Stimulated activated CD4-positive, alpha-beta T cell treated with anti-CD3 and anti-CD28 coated beads, Interleukin-4, amount 100 ng/mL, for 48 hours (primary cell): ENCODE measurements at regions not wholly inside any gene's neighbourhood (a gene's known extent, or its start where the extent isn't known, plus 50 kb on each side); places are given as distances from the start of the nearest gene placed in this dataset.

ENCODE experiments used
- DNase-seq, 2 donors: peaks; one replicate each; pipeline ENCODE4 v3.0.0-alpha.2; 2020; ENCODE audit warnings: low read depth in 2 of 2

DNA sequence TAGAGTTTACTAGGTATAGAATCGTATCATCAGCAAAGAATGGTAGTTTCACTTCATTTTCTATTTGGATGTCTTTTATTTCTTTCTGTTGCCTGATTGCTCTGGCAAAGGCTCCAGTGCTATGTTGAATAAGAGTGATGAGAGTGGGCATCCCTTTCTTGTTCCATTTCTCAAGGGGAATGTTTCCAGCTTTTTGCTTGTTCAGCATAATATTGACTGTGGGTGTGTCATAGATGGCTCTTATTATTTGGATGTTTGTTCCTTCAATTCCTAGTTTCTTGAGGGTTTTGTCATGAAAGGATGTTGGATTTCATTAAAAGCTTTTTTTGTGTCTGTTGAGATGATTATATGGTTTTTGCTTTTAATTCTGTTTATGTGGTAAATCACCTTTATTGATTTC lies 1114.5 kb downstream of the RAPGEF2 start:
- no peak for DNase-seq

DNA sequence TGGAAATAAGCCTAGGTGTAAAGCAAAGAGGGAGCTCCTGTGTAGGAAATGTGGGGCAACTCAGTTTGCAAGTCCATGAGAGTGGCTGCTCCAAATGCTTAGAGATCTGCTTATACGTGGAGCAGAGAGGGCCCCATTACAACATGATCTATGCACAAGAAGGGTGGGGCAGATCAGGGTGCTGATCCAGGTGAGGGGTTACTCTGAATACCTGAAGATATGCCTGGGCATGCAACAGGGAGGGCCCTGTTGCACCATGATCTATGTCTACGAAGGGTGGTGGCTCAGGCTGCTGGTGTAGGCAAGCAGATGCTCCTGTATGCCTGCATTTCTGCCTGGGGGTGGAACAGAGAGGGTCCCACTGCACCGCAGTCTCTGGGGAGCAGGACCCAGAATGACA lies 1121.2 kb downstream of the RAPGEF2 start:
- DNase-seq, result no peak

DNA sequence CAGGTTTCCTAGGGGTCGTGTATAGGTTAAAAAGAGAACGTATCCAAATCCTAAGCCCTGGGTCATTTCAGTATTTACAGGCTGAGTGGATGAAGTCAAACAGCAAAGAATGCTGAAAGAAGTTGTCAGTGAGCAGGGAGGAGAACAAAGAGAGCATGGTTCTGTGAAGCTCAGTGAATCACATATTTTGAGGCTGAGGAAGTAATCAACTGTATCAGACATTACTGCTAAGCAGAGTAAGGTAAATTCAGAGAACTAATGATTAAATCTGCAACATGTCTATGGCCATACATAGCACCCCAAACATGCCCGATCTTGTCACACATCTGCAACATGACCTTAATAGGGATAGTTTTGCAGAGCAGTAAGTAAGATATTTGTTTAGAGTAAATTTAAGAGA lies 1130.3 kb downstream of the RAPGEF2 start:
- no peak for DNase-seq

- no peak for DNase-seq
These were observed 1132.4 kb downstream of the RAPGEF2 start for GRCh38 chr4:160235285-160235684.

DNA sequence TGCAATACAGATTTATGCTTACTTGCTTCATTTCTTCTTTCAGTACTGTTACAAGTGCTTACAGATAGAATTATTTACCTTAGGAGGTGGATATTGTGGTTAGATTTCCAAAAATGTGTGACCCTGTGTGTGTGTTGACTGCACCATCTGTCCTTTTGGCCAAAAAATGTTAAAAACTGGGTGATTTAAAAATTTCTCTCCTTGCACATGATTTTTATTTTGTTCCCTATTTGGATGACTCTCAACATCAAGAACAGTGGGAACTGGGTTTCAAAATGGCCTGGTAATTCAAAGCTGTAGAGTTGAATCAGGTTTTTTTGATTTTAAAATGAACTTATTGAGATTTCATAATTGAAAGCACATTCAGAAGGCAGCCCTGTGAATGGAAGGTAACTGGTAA lies 1132.9 kb downstream of the RAPGEF2 start:
- no peak for DNase-seq

DNA sequence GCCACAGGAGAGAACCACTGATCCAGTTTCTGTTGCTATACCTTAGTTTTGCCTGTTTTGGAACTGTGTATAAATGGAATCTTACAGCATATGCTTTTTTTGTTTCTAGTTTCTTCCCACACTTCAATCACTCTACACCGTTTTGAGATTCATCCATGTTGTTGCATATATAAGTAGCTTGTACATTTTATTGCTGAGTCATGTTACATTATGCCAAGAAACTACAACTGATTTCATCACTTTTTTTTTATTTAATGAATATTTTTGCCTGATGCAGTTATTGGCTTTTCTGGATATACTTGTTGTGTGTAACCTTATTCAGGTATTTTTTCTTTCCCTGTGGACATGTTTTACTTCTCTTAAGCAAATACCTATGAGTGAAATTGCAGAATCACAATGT lies 1135.9 kb downstream of the RAPGEF2 start:
- no peak for DNase-seq

DNA sequence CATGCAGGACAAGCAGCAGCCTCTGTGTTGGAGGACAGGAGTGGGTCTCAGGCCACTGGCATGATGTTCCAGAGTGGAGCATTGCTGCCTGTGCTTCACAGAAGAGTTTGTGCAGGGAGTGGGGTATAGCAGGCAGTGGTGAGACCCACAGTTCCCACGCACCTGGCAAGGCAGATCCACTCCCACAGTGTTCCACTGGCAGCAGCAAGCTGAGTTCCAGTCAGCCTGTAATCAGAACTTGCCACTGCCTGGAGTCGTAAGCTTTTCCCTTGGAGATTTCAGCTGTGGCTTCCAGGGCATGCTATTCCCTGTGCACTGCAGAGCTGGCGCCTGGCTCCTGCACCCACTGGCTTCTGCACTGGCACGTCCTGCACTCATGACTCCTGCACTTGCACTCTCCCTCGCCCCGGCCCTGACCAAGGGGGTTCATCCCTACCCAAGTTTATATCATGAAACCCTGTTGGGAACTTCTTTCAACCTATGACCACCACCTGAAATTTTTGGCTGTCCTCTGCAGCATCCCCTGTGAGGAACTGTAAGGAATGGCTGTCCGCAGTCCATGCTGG lies 1144.3 kb downstream of the RAPGEF2 start:
- DNase-seq, result no peak

DNA sequence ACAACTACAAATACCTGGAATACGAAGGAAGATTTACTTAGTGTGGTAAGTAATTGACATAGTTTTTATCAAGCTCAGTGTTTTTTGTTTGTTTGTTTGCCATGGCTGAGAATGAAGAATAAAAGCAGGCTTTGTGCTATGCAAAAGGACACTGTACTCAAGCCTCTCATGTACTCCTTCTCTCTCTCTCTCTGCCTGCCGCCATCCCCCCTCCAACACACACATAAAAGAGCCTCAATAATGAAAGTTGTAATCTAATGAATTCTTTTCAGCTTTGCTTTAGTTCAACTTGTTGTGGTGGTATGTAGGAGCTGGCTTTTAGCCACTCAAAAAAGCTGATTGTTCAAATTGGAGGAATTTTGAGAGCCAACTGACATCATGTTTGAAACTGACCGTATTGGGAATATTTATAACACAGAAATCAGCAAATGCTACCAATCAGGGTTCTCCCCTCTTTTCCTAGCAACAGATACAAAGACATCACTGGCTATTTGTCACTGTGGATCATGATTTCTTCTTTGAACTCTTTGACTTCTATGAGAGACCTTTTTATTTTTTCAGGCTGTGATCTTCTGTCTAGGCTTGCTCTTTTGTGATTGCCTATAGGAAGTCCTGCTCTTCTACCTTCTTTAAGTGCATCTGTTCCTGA lies 1148.8 kb downstream of the RAPGEF2 start:
- no peak for DNase-seq

DNA sequence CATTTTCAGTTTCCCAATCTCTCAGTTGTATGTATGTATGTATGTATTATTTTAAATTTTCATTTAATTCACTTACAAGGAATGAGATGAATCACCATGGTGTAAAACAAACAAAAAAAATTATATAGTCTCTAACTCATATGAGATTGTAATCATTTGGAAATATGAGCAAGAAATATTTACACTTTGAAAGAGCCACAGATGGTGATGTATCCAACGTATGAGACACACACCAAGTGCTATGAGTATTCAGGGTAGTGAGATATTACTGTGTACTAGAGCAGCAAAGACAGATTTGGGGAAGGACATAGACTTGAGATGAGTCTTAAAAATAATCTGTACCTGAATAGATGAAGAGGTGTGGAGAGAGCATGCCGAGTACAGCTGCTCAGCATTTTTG lies 1154.4 kb downstream of the RAPGEF2 start:
- no peak for DNase-seq

GRCh38 chr4:160265014-160265413 lies 1162.1 kb downstream of the RAPGEF2 start:
- no peak for DNase-seq

DNA sequence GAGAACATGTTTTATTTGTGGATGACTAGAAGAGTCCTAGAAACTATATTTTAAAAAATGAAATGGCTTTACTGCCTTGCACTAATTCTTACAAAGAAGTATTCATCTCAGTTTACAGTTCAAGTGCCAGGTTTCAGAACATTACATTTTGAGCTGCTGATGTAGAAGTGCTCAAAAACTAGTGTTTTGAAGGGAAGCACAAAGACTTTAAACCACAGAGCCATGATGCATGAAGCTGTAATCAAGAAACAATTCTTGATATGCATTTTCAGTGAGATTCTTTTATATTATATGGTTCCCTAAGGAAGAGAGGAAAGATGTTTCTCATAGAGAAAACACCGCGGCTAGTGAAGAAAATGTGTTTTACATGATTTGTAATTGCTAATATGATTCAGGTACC lies 1163.0 kb downstream of the RAPGEF2 start:
- DNase-seq, result no peak

- no peak for DNase-seq
These were observed 1174.0 kb downstream of the RAPGEF2 start for GRCh38 chr4:160276785-160277325.

DNA sequence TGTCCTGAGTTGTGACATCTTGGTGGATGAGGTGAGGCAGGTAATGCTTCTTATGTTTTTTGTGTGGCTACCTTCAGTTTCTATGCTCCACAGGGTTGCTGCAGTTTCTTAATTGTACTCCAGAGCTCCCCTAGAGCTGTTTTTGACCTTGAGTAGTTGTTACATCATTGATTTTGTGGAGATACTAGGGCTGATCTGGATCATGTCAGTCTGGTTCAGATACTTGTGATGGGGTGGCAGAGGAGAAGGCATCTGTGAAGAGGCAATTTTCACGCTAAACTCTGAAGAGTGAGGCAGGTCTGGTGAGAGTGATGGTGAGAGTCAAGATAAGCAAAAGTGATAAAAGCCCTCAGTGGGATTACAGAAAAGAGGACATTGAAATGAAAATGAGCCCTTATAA lies 1180.2 kb downstream of the RAPGEF2 start:
- no peak for DNase-seq

GRCh38 chr4:160284516-160284915 lies 1181.6 kb downstream of the RAPGEF2 start:
- no peak for DNase-seq

DNA sequence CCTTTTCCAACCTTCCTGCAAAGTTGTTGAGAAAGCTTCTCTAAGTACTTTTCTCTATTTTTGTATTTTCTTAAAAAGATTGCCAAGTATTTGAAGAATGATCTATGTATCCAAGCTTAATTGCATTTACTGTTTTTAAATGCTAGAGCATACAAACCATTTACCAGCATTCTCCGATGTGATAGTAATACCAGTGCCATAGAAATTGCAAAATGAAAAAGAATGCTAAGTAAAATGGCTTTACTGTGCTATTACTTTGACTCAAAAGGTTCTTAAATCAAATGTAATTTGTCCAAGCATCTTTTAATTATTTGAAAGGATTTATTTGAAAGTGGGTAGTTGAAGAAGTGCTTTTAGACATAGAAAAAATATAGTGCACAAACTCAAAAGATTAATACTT lies 1183.2 kb downstream of the RAPGEF2 start:
- DNase-seq, result no peak

GRCh38 chr4:160296476-160296875 lies 1193.6 kb downstream of the RAPGEF2 start:
- no peak for DNase-seq

DNA sequence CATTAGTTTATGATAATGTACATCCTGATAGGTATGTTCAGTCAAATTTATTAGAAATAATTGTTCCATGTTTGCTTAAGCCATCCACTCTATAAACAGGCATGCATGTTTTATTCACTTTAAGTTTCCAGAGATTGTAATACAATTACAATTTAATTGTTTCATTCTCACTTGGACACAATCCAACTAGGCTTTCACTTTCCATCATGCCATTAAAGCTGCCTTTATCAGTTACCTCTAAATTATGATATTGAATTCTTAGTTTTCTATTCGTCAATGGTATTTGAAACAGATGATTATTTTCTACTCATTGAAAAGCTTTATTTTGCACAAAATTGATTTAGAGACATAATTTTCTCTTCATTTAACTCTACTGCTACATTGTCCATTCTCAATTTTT lies 1196.3 kb downstream of the RAPGEF2 start:
- no peak for DNase-seq

GRCh38 chr4:160299608-160300007 lies 1196.7 kb downstream of the RAPGEF2 start:
- no peak for DNase-seq

DNA sequence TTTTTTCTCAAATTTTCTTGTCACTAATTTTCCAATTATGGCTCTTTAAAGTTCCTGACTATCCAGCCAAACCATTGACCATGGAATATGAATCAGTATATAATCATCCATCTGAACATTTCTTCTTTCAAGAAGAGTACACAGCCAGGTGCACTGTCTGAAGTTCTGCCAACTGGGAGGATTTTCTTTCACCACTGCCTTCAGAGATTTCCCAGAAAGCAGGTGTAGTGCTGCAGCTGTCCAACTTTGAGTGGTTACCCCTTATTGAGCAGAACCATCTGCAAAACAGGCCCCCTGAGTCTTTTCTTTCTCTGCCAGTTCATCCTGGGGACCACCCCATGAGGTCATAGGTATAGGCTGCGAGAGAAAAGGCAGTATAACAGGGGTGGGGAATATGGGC lies 1213.2 kb downstream of the RAPGEF2 start:
- DNase-seq, result no peak

DNA sequence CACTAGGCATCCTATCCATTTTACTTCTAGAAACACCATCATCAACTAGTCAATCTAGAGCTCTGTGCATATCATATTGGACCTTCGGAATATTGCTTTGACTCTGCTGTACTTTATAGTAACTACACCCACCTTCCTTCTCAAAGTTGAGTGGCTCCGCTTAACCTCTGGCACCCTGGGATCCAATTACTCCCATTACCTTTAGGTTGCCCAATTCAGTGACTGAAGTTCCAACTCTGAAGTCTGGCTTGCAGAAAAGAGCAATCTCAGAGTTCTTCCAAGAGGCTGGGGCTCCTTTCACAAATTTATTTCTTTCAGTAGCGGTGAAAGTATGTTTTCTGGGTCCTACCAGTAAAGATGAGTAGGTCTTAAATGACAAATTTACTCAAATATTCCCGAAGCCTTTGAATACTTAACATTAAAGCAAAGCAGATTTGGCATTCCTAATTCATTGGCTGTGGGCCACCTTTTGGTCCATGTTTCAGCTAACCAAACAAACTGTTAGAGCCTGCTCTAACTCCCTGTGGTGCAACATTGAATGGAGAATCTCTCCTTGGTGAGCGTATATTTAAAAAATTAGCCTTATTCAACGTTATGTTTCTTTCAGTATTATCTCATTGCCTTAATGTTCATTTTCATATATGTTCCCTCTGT lies 1215.8 kb downstream of the RAPGEF2 start:
- DNase-seq, result no peak

DNA sequence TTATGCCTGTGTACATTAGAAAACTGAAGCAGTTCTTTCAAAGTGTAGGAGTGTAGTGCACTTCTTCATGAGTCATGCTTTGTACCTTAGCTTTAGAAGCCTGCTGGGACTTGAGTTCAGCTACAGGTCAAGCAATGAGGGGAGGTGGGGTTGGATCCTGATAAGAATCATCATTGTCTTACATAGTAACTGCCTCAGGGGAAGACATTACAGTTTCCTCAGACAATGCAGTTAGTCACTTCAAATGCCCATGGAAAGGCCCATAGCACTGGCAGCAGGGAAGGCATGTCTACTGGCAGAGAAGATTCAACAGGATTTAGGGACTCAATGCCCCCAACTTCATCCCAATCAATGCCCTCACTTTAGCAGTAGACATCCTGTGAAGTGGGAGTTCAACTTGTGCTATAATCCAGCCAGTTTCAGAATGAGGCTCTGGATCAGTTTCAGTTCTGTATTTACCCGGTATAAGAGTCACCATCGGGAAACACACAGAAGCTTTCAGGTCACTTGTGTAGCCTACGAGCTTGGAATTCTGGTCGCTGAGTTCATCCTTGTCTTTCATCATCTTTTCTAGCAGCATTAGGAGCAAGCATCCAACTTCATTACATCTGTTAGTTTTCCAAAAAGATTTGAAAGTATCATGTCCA lies 1216.5 kb downstream of the RAPGEF2 start:
- no peak for DNase-seq

DNA sequence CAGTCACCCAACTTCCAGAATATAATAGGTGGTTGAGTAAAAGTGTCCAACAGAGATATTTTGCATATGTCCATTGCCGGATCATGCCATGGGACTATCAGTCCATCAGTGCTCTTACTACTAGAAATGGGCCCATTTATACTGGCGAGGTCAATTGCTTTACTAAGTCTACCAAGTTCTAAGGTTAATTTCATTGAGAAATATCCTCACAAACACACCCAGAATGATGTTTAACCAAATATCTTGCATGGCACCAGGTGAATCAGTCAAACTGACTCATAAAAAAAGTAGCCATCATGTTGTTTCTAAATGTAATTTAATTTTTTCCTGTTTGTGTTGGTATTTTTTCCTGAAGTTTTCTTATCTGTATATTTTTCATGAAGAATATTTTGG lies 1217.0 kb downstream of the RAPGEF2 start:
- no peak for DNase-seq

DNA sequence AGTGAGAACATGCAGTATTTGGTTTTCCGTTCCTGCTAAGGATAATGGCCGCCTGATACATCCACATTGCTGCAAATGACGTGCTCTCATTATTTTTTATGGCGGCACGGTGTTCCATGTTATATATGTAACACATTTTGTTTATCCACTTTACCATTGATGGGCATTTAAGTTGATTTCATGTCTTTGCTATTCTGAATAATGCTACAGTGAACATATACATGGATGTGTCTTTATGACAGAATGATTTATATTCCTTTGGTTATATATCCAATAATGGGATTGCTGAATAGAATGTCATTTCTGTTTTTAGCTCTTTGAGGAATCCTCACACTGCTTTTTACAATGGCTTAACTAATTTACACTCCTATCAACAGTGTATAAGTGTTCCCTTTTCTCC lies 1223.2 kb downstream of the RAPGEF2 start:
- DNase-seq, result no peak
